Hematopoietic multipotent progenitor cell treated with erythropoietin and hydrocortisone succinate and interleukin-3 and kit ligand, for 8 days (in vitro differentiated cells): ENCODE measurements at regions not wholly inside any gene's neighbourhood (a gene's known extent, or its start where the extent isn't known, plus 50 kb on each side); places are given as distances from the start of the nearest gene placed in this dataset.
A peak's percentile ranks its signal among the peaks of the same experiment; 100 is the strongest.
"Not testable (repeated sequence)": the region's sequence is repeated elsewhere in the genome, so short reads cannot be mapped to it uniquely, and the experiment has no call there.

Source experiments
- DNase-seq: peaks from one replicate; pipeline ENCODE4 v3.0.0-alpha.2; 2015

- DNase-seq = no peak
Measured at GRCh38 chr2:67572721-67573435, 175.7 kb downstream of the ETAA1 start.

GRCh38 chr2:67574230-67574629, 177.1 kb downstream of the ETAA1 start:
- no peak for DNase-seq

- no peak for DNase-seq
Measured at GRCh38 chr2:67576226-67576625, 179.1 kb downstream of the ETAA1 start.

GRCh38 chr2:67576991-67577390, 179.9 kb downstream of the ETAA1 start:
- no peak for DNase-seq

GRCh38 chr2:67579216-67579615, 182.1 kb downstream of the ETAA1 start:
- no peak for DNase-seq

GRCh38 chr2:67579806-67580205, 182.7 kb downstream of the ETAA1 start:
- no peak for DNase-seq

- DNase-seq = peak; percentile 4
Measured at GRCh38 chr2:67581751-67582150, 184.6 kb downstream of the ETAA1 start.

GRCh38 chr2:67583185-67583584, 186.1 kb downstream of the ETAA1 start:
- DNase-seq = no peak

- DNase-seq = no peak
Measured at GRCh38 chr2:67585400-67585799, 188.3 kb downstream of the ETAA1 start.

- DNase-seq = not testable (repeated sequence)
Measured at GRCh38 chr2:67589121-67589520, 192.0 kb downstream of the ETAA1 start.

GRCh38 chr2:67594522-67594921, 197.4 kb downstream of the ETAA1 start:
- DNase-seq = not testable (repeated sequence)

GRCh38 chr2:67596871-67597270, 199.7 kb downstream of the ETAA1 start:
- no peak for DNase-seq

GRCh38 chr2:67599561-67599960, 202.4 kb downstream of the ETAA1 start:
- DNase-seq = no peak

GRCh38 chr2:67600222-67600871, 203.2 kb downstream of the ETAA1 start:
- DNase-seq = peak; percentile 13

- no peak for DNase-seq
Measured at GRCh38 chr2:67600946-67601345, 203.8 kb downstream of the ETAA1 start.

GRCh38 chr2:67604360-67604759, 207.2 kb downstream of the ETAA1 start:
- DNase-seq = no peak

GRCh38 chr2:67612576-67613042, 215.5 kb downstream of the ETAA1 start:
- no peak for DNase-seq

- DNase-seq = no peak
Measured at GRCh38 chr2:67613227-67613626, 216.1 kb downstream of the ETAA1 start.

GRCh38 chr2:67614454-67614853, 217.3 kb downstream of the ETAA1 start:
- DNase-seq = no peak

GRCh38 chr2:67616749-67617148, 219.6 kb downstream of the ETAA1 start:
- peak; percentile 3 for DNase-seq

GRCh38 chr2:67619204-67619603, 222.1 kb downstream of the ETAA1 start:
- DNase-seq = no peak

- not testable (repeated sequence) for DNase-seq
Measured at GRCh38 chr2:67623741-67624140, 226.6 kb downstream of the ETAA1 start.

- DNase-seq = no peak
Measured at GRCh38 chr2:67625178-67625577, 228.0 kb downstream of the ETAA1 start.

- no peak for DNase-seq
Measured at GRCh38 chr2:67625690-67626475, 228.8 kb downstream of the ETAA1 start.
